PC-3 (cell line): ENCODE measurements at regions not wholly inside any gene's neighbourhood (a gene's known extent, or its start where the extent isn't known, plus 50 kb on each side); places are given as distances from the start of the nearest gene placed in this dataset.

Source experiments
- EZH2 ChIP-seq: fragments of 300-600 bp; sonication (generic); IDR thresholded peaks from one replicate; pipeline ENCODE4 v1.6.1; 2017; ENCODE audit warnings: antibody characterized with exemption, mild to moderate bottlenecking, low read length; ENCODE audit not compliant: unreplicated experiment
- EZH2phosphoT487 ChIP-seq: fragments of 300-600 bp; sonication (generic); IDR thresholded peaks from 2 replicates; pipeline ENCODE4 v1.6.1; 2018; ENCODE audit warnings: mild to moderate bottlenecking, antibody characterized with exemption, low read length, borderline replicate concordance
- TF ChIP-seq, protein P1 (sequence below): fragments of 300-600 bp; sonication (generic); conservative IDR thresholded peaks from 2 replicates; pipeline ENCODE4 v1.5.1; 2017; ENCODE audit warnings: antibody characterized with exemption, low read depth, mild to moderate bottlenecking, low read length

DNA sequence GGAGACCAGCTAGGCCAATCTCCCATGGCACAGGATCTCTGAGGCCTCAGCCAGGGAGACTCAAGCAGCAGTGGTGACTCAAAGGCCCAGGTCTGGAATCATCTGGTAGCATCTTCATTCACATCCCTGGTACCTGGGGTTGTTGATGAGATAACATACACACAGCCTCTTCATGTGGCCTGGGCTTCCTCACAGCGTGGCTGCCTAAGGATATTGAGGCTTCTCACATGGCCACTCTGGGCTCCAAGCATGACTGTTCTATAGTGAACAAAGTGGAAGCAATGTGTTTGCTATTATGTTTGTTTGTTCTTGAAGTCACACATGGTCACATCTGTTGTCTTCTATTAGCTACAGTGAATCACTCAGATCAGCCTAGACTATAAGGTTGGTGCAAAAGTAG, 584.1 kb downstream of the VRK1 start:
- TF ChIP-seq EZH2 (no peak), EZH2phosphoT487 (no peak)
- TF ChIP-seq, protein P1, sequence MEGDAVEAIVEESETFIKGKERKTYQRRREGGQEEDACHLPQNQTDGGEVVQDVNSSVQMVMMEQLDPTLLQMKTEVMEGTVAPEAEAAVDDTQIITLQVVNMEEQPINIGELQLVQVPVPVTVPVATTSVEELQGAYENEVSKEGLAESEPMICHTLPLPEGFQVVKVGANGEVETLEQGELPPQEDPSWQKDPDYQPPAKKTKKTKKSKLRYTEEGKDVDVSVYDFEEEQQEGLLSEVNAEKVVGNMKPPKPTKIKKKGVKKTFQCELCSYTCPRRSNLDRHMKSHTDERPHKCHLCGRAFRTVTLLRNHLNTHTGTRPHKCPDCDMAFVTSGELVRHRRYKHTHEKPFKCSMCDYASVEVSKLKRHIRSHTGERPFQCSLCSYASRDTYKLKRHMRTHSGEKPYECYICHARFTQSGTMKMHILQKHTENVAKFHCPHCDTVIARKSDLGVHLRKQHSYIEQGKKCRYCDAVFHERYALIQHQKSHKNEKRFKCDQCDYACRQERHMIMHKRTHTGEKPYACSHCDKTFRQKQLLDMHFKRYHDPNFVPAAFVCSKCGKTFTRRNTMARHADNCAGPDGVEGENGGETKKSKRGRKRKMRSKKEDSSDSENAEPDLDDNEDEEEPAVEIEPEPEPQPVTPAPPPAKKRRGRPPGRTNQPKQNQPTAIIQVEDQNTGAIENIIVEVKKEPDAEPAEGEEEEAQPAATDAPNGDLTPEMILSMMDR, result no peak
